ENCODE measurements at regions not wholly inside any gene's neighbourhood (a gene's known extent, or its start where the extent isn't known, plus 50 kb on each side); places are given as distances from the start of the nearest gene placed in this dataset.

DNA sequence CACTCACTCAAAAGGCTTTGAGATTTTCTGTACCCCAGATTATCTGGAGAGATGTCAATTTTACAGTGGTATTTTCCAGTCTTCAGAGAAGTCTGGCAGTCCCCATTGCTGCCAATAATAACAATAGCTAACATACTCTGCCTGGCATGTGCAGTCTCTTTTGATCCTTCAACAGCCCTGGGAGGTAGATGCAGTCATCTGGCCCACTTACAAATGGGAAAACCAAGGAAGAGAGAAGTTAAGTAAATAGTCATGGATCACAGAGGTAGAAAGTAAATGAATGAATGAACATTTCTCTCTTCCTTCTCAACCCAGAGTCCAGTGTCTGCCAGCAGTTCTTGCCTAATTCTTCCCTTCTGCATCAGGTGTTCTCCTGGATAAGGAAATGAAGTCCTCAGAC, 113.0 kb upstream of the EDNRA start:
- FAIRE-seq: no peak
- H3K9ac ChIP-seq (ENCODE audit: low read length in 3 of 3): no peak overlapping the region
- no peaks in the 10 kb centered on the region for H3K27me3 ChIP-seq (ENCODE audit: control insufficient read depth, insufficient read depth, low read length)
- intact Hi-C loops (cut with DNase I): no loop called here
- H3K4me3 ChIP-seq (ENCODE audit: low read length in 3 of 3): no peak overlapping the region
- no peaks in the 10 kb centered on the region for H3K9me3 ChIP-seq (ENCODE audit: control insufficient read depth in 2 of 3, insufficient read depth in 1 of 3, low read length in 3 of 3)
- H3K27ac ChIP-seq (ENCODE audit: low read depth in 2 of 2, low read length in 2 of 2): no peak overlapping the region
- no peak for DNase-seq
- TF ChIP-seq, protein P1, sequence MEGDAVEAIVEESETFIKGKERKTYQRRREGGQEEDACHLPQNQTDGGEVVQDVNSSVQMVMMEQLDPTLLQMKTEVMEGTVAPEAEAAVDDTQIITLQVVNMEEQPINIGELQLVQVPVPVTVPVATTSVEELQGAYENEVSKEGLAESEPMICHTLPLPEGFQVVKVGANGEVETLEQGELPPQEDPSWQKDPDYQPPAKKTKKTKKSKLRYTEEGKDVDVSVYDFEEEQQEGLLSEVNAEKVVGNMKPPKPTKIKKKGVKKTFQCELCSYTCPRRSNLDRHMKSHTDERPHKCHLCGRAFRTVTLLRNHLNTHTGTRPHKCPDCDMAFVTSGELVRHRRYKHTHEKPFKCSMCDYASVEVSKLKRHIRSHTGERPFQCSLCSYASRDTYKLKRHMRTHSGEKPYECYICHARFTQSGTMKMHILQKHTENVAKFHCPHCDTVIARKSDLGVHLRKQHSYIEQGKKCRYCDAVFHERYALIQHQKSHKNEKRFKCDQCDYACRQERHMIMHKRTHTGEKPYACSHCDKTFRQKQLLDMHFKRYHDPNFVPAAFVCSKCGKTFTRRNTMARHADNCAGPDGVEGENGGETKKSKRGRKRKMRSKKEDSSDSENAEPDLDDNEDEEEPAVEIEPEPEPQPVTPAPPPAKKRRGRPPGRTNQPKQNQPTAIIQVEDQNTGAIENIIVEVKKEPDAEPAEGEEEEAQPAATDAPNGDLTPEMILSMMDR (IDR thresholded peaks at IDR 0.05; ENCODE audit: borderline replicate concordance, extremely low read depth, insufficient read depth): no peak
- H3K4me1 ChIP-seq (ENCODE audit: control insufficient read depth in 2 of 3, insufficient read depth in 2 of 3, low read depth in 1 of 3, low read length in 3 of 3): no peaks in the 10 kb centered on the region
- H3K36me3 ChIP-seq (ENCODE audit: control insufficient read depth in 2 of 3, insufficient read depth in 3 of 3, low read length in 3 of 3): no peaks in the 10 kb centered on the region

DNA sequence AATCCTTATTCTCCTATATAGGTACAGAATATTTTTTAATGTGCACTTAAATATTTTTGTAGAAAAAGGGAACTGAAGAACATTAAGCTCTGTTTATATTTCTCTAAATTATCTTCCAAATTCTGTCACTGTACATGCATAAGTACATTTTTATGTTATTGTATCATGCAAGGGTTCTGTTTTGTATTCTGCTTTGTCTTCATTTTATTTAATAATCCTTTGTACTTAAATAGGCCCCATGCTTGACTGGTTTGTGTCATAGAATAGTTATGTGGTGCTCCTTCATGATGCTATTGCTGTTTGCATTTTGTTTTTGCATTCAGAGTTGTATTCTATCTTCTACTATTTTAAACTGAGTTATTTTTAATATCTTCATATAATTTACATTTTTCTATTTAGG, 111.9 kb upstream of the EDNRA start:
- Histone ChIP-seq H3K9ac (ENCODE audit: low read length in 3 of 3) (no peak overlapping the region), H3K4me3 (ENCODE audit: low read length in 3 of 3) (no peak overlapping the region), H3K27me3 (ENCODE audit: control insufficient read depth, insufficient read depth, low read length) (no peaks in the 10 kb centered on the region), H3K4me1 (ENCODE audit: control insufficient read depth in 2 of 3, insufficient read depth in 2 of 3, low read depth in 1 of 3, low read length in 3 of 3) (no peaks in the 10 kb centered on the region), H3K27ac (ENCODE audit: low read depth in 2 of 2, low read length in 2 of 2) (no peak overlapping the region), H3K9me3 (ENCODE audit: control insufficient read depth in 2 of 3, insufficient read depth in 1 of 3, low read length in 3 of 3) (peaks cover 0 to 2% (median 0%) of the 10 kb centered on the region in 3 donors), H3K36me3 (ENCODE audit: control insufficient read depth in 2 of 3, insufficient read depth in 3 of 3, low read length in 3 of 3) (no peaks in the 10 kb centered on the region)
- intact Hi-C loops (cut with DNase I): no loop called here
- no peak for DNase-seq
- no peak for FAIRE-seq
- TF ChIP-seq, protein P1 (IDR thresholded peaks at IDR 0.05; ENCODE audit: borderline replicate concordance, extremely low read depth, insufficient read depth): no peak

DNA sequence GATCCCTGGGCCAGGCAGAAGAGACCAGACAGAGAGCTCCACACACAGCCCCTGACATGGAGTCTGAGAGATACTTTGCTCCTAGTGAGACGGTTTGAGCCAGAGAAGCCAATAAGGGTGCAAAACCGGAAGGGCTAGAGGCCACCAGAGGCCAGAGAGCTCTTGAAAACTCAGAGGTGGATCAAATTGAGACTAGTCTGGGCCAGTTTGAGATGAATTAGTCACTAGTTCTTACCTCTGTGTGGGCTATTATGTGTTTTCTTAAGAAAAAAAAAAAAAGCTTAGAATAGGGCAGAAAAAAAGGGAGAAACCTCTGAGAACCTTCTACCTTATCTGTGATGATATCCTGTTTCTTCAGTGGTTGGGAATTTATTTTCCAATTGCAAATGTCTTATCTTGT, 110.4 kb upstream of the EDNRA start:
- H3K9me3 ChIP-seq (ENCODE audit: control insufficient read depth in 2 of 3, insufficient read depth in 1 of 3, low read length in 3 of 3): peaks cover 0 to 2% (median 0%) of the 10 kb centered on the region in 3 donors
- intact Hi-C loops (cut with DNase I): no loop called here
- H3K4me1 ChIP-seq (ENCODE audit: control insufficient read depth in 2 of 3, insufficient read depth in 2 of 3, low read depth in 1 of 3, low read length in 3 of 3): no peaks in the 10 kb centered on the region
- no peak overlapping the region for H3K4me3 ChIP-seq (ENCODE audit: low read length in 3 of 3)
- no peak overlapping the region for H3K9ac ChIP-seq (ENCODE audit: low read length in 3 of 3)
- DNase-seq (no peak), FAIRE-seq (no peak)
- TF ChIP-seq, protein P1 (IDR thresholded peaks at IDR 0.05; ENCODE audit: borderline replicate concordance, extremely low read depth, insufficient read depth): no peak
- H3K36me3 ChIP-seq (ENCODE audit: control insufficient read depth in 2 of 3, insufficient read depth in 3 of 3, low read length in 3 of 3): no peaks in the 10 kb centered on the region
- no peaks in the 10 kb centered on the region for H3K27me3 ChIP-seq (ENCODE audit: control insufficient read depth, insufficient read depth, low read length)
- no peak overlapping the region for H3K27ac ChIP-seq (ENCODE audit: low read depth in 2 of 2, low read length in 2 of 2)

DNA sequence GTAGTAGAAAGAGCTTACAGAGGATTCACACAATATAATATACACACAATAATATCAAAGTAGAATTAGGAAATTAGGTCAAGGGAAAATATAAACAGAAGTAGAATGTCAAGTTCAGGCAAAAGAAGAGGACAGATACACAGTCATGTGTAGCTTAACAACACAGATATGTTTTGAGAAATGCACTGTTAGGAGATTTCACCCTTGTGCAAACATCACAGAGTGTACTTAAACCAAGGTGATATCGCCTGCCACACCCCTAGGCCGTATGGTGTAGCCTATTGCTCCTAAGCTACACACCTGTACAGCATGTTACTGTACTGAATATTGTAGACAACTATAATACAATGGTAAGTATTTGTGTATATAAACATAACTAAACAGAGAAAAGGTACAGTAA, 110.0 kb upstream of the EDNRA start:
- H3K27ac ChIP-seq (ENCODE audit: low read depth in 2 of 2, low read length in 2 of 2): no peak overlapping the region
- TF ChIP-seq, protein P1 (IDR thresholded peaks at IDR 0.05; ENCODE audit: borderline replicate concordance, extremely low read depth, insufficient read depth): no peak
- no peaks in the 10 kb centered on the region for H3K27me3 ChIP-seq (ENCODE audit: control insufficient read depth, insufficient read depth, low read length)
- no peak for DNase-seq
- no peaks in the 10 kb centered on the region for H3K36me3 ChIP-seq (ENCODE audit: control insufficient read depth in 2 of 3, insufficient read depth in 3 of 3, low read length in 3 of 3)
- FAIRE-seq: no peak
- H3K9ac ChIP-seq (ENCODE audit: low read length in 3 of 3): no peak overlapping the region
- intact Hi-C loops (cut with DNase I): no loop called here
- peaks cover 0 to 2% (median 0%) of the 10 kb centered on the region in 3 donors for H3K9me3 ChIP-seq (ENCODE audit: control insufficient read depth in 2 of 3, insufficient read depth in 1 of 3, low read length in 3 of 3)
- no peaks in the 10 kb centered on the region for H3K4me1 ChIP-seq (ENCODE audit: control insufficient read depth in 2 of 3, insufficient read depth in 2 of 3, low read depth in 1 of 3, low read length in 3 of 3)
- no peak overlapping the region for H3K4me3 ChIP-seq (ENCODE audit: low read length in 3 of 3)

Measured in kidney (tissue), 13 donors.